Common myeloid progenitor, CD34-positive (primary cell): ENCODE measurements at regions not wholly inside any gene's neighbourhood (a gene's known extent, or its start where the extent isn't known, plus 50 kb on each side); places are given as distances from the start of the nearest gene placed in this dataset.

Experiments used
- CTCF ChIA-PET: fragments of 350-600 bp; sonication (Branson Sonifier 250); formaldehyde crosslinking; loops from one replicate; lab custom pipeline; 2021; ENCODE audit warnings: antibody characterized with exemption; lab: Charles Lee
- POLR2A ChIA-PET: fragments of 350-600 bp; sonication (Branson Sonifier 250); formaldehyde crosslinking; loops from one replicate; lab custom pipeline; 2021; ENCODE audit warnings: antibody characterized with exemption; lab: Charles Lee
- DNase-seq, 3 donors: peaks; one replicate each; pipeline versions ENCODE4 v3.0.0 to v3.0.0-alpha.2; 2013
- H3K27ac ChIP-seq, 2 experiments: 1 replicate in 1 of 2; 2 replicates in 1 of 2; pipeline ENCODE4 v1.7.0; 2013; ENCODE audit warnings: inconsistent platforms in 2 of 2, low read length in 2 of 2, mild to moderate bottlenecking in 2 of 2, low read depth in 1 of 2, moderate library complexity in 1 of 2; ENCODE audit not compliant: severe bottlenecking in 2 of 2, insufficient read depth in 1 of 2, poor library complexity in 1 of 2
- H3K27me3 ChIP-seq, 5 experiments: replicated peaks in 2 of 5; 1 replicate in 3 of 5; 2 replicates in 2 of 5; pipeline versions ENCODE4 v1.6.1 to v1.7.0; 2013; ENCODE audit warnings: low read length in 4 of 5, mild to moderate bottlenecking in 2 of 5, moderate library complexity in 2 of 5, inconsistent platforms in 1 of 5; ENCODE audit not compliant: insufficient read depth in 5 of 5, control insufficient read depth in 4 of 5
- H3K36me3 ChIP-seq, 4 experiments: 1 replicate in 2 of 4; 2 replicates in 2 of 4; pipeline versions ENCODE4 v1.6.1 to v1.7.0; 2013; ENCODE audit warnings: low read length in 3 of 4, control low read depth in 1 of 4, mild to moderate bottlenecking in 1 of 4; ENCODE audit not compliant: control insufficient read depth in 4 of 4, insufficient read depth in 4 of 4
- H3K4me1 ChIP-seq, 4 experiments: 1 replicate in 3 of 4; 2 replicates in 1 of 4; pipeline versions ENCODE4 v1.6.1 to v1.7.1; 2013; ENCODE audit warnings: low read length in 3 of 4, mild to moderate bottlenecking in 3 of 4, control low read depth in 1 of 4, inconsistent platforms in 1 of 4, moderate library complexity in 1 of 4; ENCODE audit not compliant: control insufficient read depth in 4 of 4, insufficient read depth in 4 of 4; ENCODE audit errors: control extremely low read depth in 1 of 4
- H3K4me3 ChIP-seq, 7 experiments: 1 replicate in 4 of 7; 2 replicates in 3 of 7; pipeline versions ENCODE4 v1.5.1 to v1.7.0; 2013; ENCODE audit warnings: mild to moderate bottlenecking in 7 of 7, low read length in 6 of 7, moderate library complexity in 6 of 7, inconsistent platforms in 2 of 7, low read depth in 2 of 7, control low read depth in 1 of 7; ENCODE audit not compliant: insufficient read depth in 4 of 7, control insufficient read depth in 1 of 7; ENCODE audit errors: extremely low read depth in 1 of 7
- H3K9me3 ChIP-seq, 5 experiments: 1 replicate in 4 of 5; 2 replicates in 1 of 5; pipeline versions ENCODE4 v1.6.1 to v1.7.1; 2013; ENCODE audit warnings: low read length in 4 of 5, mild to moderate bottlenecking in 2 of 5, inconsistent platforms in 1 of 5, low read depth in 1 of 5, moderate library complexity in 1 of 5; ENCODE audit not compliant: control insufficient read depth in 4 of 5, insufficient read depth in 2 of 5; ENCODE audit errors: control extremely low read depth in 1 of 5
- WGBS: methylation state at CpG from one replicate; pipeline ENCODE4 v1.1.5; 2013; ENCODE audit not compliant: insufficient coverage; 5-methylcytosine and 5-hydroxymethylcytosine counted together

- no peak overlapping the region for H3K27ac ChIP-seq
- ChIA-PET CTCF (interaction anchor here (1.2 kb wide), 1 partner anchor 9 kb away, joined by 4 read pairs; no protein-coding TSS in a partner anchor), POLR2A (no interaction called here)
- no peaks in the 10 kb centered on the region for H3K27me3 ChIP-seq
- DNase-seq = no peak
- H3K36me3 ChIP-seq = no peaks in the 10 kb centered on the region
- 100% methylated on average over 1 of the region's 2 CpGs for WGBS
- no peak overlapping the region for H3K4me3 ChIP-seq
- H3K4me1 ChIP-seq = no peaks in the 10 kb centered on the region
- no peaks in the 10 kb centered on the region for H3K9me3 ChIP-seq
These were observed 61.2 kb upstream of the AKIRIN2 start for GRCh38 chr6:87763276-87763675.

DNA sequence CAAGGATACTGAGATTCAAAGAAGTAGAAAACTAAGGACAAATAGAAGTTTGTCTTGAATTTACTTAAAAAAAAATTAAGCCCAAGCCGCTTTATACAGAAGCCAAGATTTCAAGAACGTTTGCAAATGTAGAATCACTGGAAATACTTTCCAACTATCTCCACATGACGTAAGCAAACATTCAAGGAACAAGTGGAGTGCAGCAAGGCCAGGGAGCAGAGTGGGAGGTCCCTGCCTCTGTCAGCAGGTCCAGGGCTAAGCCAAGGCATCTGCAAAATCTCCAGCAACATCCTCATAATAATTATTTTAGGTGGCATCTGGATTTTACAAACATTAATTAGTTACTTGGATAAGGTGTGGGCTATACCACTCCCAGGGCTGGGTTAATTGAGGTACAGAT is 60.1 kb upstream of the AKIRIN2 start:
- no peak overlapping the region for H3K27ac ChIP-seq
- H3K36me3 ChIP-seq = no peaks in the 10 kb centered on the region
- WGBS = no CpG with 5 or more reads among the region's 3 CpGs
- peaks cover 0 to 5% (median 3%) of the 10 kb centered on the region in 4 experiments for H3K4me1 ChIP-seq
- no peak overlapping the region for H3K4me3 ChIP-seq
- H3K27me3 ChIP-seq = no peaks in the 10 kb centered on the region
- DNase-seq = no peak
- H3K9me3 ChIP-seq = no peaks in the 10 kb centered on the region
- POLR2A ChIA-PET = no interaction called here
- CTCF ChIA-PET = no interaction called here

GRCh38 chr6:87757792-87758191 is 55.8 kb upstream of the AKIRIN2 start:
- ChIA-PET POLR2A (no interaction called here), CTCF (interaction anchor here (0.7 to 1.9 kb wide), 3 partner anchors 11 to 55 kb away, joined by 3 to 7 read pairs (median 5); partner anchors contain the start of gene AKIRIN2)
- H3K4me3 ChIP-seq = no peak overlapping the region
- no peak for DNase-seq
- no peaks in the 10 kb centered on the region for H3K27me3 ChIP-seq
- no peaks in the 10 kb centered on the region for H3K36me3 ChIP-seq
- no peak overlapping the region for H3K27ac ChIP-seq
- peaks cover 0 to 5% (median 0%) of the 10 kb centered on the region in 5 experiments for H3K9me3 ChIP-seq
- peaks cover 8 to 21% (median 15%) of the 10 kb centered on the region in 4 experiments for H3K4me1 ChIP-seq
- WGBS = no CpG with 5 or more reads among the region's 3 CpGs

DNA sequence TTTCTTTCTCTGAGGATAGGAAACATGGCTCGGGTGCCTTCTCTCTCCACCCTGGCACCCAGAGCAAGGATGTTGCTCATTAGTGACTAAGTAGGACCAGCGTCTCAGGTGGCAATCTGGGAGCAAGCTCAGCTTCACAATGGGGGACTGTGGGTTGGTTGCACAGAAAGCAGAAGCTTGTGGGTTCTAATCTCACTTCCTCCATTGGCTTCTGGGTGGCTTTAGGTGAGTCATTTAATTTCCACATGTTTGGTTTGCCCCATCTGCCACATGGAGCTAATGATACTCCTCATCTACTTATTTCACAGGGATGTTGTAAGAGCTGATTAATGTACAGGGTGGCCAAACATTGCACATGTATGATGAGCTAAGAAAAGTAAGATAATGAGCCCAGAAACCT is 54.8 kb upstream of the AKIRIN2 start:
- DNase-seq = peak; percentile 98 to 100 (median 99)
- Histone ChIP-seq H3K27me3 (no peaks in the 10 kb centered on the region), H3K4me3 (peak overlapping the region in 1 of 7 experiments; percentile 17), H3K36me3 (no peaks in the 10 kb centered on the region), H3K27ac (peak overlapping the region in 1 of 2 experiments; percentile 60), H3K4me1 (peaks cover 8 to 21% (median 15%) of the 10 kb centered on the region in 4 experiments), H3K9me3 (peaks cover 0 to 5% (median 0%) of the 10 kb centered on the region in 5 experiments)
- ChIA-PET POLR2A (interaction anchor here (0.6 to 1.2 kb wide), 2 partner anchors 13 to 55 kb away, joined by 4 read pairs; partner anchors contain the start of gene AKIRIN2), CTCF (interaction anchor here (0.7 to 1.9 kb wide), 9 partner anchors 10 to 434 kb away, joined by 3 to 7 read pairs (median 3); partner anchors contain the start of genes AKIRIN2 and SMIM8)
- WGBS = no CpG with 5 or more reads among the region's 2 CpGs

- H3K4me3 ChIP-seq = no peak overlapping the region
- peak overlapping the region in 1 of 2 experiments; percentile 60 for H3K27ac ChIP-seq
- WGBS = 46% methylated on average over 2 of the region's 7 CpGs
- no peaks in the 10 kb centered on the region for H3K27me3 ChIP-seq
- peaks cover 8 to 21% (median 15%) of the 10 kb centered on the region in 4 experiments for H3K4me1 ChIP-seq
- no peaks in the 10 kb centered on the region for H3K36me3 ChIP-seq
- DNase-seq = peak; percentile 25 to 84 (median 78)
- CTCF ChIA-PET = interaction anchor here (1.1 to 1.9 kb wide), 7 partner anchors 11 to 433 kb away, joined by 3 to 7 read pairs (median 4); partner anchors contain the start of genes AKIRIN2 and SMIM8
- H3K9me3 ChIP-seq = peaks cover 0 to 5% (median 0%) of the 10 kb centered on the region in 5 experiments
- POLR2A ChIA-PET = interaction anchor here (0.6 to 1.2 kb wide), 2 partner anchors 13 to 54 kb away, joined by 4 read pairs; partner anchors contain the start of gene AKIRIN2
These were observed 54.0 kb upstream of the AKIRIN2 start for GRCh38 chr6:87755708-87756671.

- Histone ChIP-seq H3K4me1 (peaks cover 8 to 21% (median 15%) of the 10 kb centered on the region in 4 experiments), H3K4me3 (no peak overlapping the region), H3K27me3 (no peaks in the 10 kb centered on the region), H3K36me3 (no peaks in the 10 kb centered on the region), H3K27ac (no peak overlapping the region), H3K9me3 (peaks cover 0 to 5% (median 0%) of the 10 kb centered on the region in 5 experiments)
- ChIA-PET POLR2A (no interaction called here), CTCF (interaction anchor here (1.0 kb wide), 1 partner anchor 12 kb away, joined by 3 read pairs; no protein-coding TSS in a partner anchor)
- WGBS = no CpG with 5 or more reads among the region's 1 CpG
- peak in 2 of 3 donors; percentile 38 to 40 for DNase-seq
These were observed 52.8 kb upstream of the AKIRIN2 start for GRCh38 chr6:87754828-87755227.
